SIG-M5 (cell line): ENCODE measurements at regions not wholly inside any gene's neighbourhood (a gene's known extent, or its start where the extent isn't known, plus 50 kb on each side); places are given as distances from the start of the nearest gene placed in this dataset.

Experiments
- DNase-seq: peaks from one replicate; lab custom pipeline; 2025; lab: John Stamatoyannopoulos, UW

DNA sequence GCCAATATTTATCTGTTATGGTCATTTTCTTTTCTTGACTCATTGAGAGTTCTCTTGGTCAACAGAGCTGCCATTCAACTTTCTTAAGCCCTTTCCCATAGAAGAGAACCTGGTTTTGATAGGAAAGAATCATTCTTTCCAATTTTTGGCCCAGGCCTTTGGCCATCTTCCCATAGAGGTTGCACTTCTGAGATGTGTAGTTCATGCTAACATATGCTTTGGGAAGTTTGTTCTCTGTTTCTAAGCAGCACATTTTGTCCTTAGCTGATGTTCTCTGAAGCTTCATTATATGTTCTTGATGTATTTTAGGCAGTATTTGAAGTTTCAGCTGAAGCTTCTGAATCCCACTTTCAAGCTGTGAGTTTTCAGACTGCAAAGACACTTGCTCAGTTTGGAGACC lies 161.1 kb downstream of the VEGFC start:
- no peak for DNase-seq
